ENCODE measurements at regions not wholly inside any gene's neighbourhood (a gene's known extent, or its start where the extent isn't known, plus 50 kb on each side); places are given as distances from the start of the nearest gene placed in this dataset.

- DNase-seq (ENCODE audit: extremely low read depth, low read depth, low spot score): no peak
Measured at GRCh38 chr13:90526711-90527110, 820.8 kb upstream of the MIR17HG start.

- no peak for DNase-seq (ENCODE audit: extremely low read depth, low read depth, low spot score)
Measured at GRCh38 chr13:90531744-90532143, 815.7 kb upstream of the MIR17HG start.

- no peak for DNase-seq (ENCODE audit: extremely low read depth, low read depth, low spot score)
Measured at GRCh38 chr13:90532861-90533492, 814.5 kb upstream of the MIR17HG start.

- DNase-seq (ENCODE audit: extremely low read depth, low read depth, low spot score): no peak
Measured at GRCh38 chr13:90533866-90534265, 813.6 kb upstream of the MIR17HG start.

DNA sequence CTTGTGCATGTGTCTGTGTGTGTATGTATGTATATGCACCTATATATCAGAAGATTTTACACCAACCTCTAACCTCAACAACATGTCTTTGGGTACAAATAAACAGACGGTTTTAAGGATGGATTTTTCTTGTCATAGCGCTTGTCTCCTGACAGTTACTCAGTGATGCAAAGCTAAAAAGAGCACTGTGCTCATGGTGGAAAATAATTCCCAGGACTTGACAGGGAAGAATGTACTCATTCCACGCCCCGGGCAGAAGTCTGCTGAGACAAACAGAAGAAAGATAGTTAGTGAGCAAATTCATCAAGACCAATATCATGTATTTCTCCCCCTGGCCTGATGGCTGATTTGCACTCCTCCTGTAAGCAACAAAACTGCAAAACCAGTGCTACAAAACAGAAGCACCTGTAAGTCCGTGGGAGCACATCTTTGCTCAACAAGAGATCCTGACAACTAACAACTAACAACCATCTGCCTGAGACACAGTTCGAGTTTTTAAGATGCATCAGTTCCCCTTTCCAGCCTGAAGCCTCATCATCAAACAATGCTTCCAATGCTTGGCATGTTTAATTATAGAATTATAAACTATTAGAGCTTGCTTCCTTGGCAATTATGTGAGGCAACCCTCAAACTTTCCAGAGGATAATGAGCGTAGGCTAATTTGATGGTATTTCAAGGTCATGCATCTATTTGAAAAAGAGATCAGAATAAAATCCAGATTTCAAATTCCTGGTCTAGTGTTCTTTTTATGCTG is 812.7 kb upstream of the MIR17HG start:
- no peak for DNase-seq (ENCODE audit: extremely low read depth, low read depth, low spot score)

GRCh38 chr13:90535421-90535820 is 812.1 kb upstream of the MIR17HG start:
- DNase-seq (ENCODE audit: extremely low read depth, low read depth, low spot score): no peak

- DNase-seq (ENCODE audit: extremely low read depth, low read depth, low spot score): no peak
Measured at GRCh38 chr13:90538063-90538462, 809.4 kb upstream of the MIR17HG start.

- DNase-seq (ENCODE audit: extremely low read depth, low read depth, low spot score): no peak
Measured at GRCh38 chr13:90541346-90541745, 806.1 kb upstream of the MIR17HG start.

DNA sequence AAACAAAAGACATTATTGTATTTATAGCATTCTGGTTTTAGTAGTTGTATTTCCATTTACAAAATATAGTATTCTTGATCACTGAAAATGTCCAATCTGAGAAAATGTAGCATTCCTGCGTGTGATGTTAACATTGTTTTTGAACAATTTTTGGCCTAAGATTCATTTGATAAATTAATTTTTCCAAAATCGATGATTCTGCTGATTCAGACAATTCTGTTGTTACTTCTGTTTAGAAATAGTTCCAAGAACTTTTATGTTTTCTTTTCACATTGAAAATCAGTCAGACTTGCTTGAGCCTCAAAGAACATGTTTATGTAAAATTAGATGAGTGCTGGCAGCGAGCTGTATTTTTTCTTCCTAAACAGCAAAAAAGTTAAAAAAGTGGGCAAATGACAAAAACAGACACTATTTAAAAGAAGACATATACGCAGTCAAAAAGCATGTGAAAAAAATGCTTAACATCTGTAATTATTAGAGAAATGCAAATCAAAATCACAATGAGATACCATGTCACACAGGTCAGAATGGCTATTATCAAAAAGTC is 804.5 kb upstream of the MIR17HG start:
- DNase-seq (ENCODE audit: extremely low read depth, low read depth, low spot score): no peak

DNA sequence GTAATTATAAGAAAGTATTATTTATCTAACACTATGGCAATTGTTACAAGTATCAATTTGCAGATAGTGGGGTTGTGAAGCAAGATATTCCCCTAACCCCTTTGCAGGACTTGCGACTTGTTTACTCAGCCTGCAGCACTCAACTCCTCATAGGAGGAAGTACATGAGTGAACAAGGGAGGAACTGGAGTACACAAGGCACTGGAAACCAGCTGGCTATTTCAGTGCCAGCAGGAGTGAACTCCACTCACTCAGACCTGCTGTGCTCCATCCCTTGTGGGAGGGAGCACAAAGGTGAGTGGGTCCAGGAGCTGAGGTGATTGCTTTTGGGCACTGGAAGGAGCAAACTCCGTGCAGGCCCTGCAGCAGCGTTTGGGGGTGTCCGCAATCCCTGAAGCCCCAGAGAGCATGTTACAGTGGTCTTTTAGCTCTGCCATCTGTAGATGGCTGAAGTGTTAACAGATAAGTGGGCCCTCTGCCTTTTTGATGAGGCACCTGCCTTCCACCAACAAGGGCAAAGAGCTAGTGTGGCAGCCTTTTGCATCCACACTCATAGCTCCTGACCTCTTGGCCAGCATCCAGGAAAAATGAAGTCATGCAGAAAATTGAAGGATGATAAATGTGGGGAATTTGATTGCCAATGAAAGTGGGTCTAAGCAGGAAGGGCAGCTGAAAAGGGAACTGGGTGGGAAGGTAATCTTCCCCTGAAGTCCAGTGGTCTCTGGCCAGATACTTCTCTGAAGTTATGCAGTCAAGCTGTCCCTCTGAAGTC is 802.2 kb upstream of the MIR17HG start:
- no peak for DNase-seq (ENCODE audit: extremely low read depth, low read depth, low spot score)

- no peak for DNase-seq (ENCODE audit: extremely low read depth, low read depth, low spot score)
Measured at GRCh38 chr13:90547272-90547790, 800.2 kb upstream of the MIR17HG start.

- no peak for DNase-seq (ENCODE audit: extremely low read depth, low read depth, low spot score)
Measured at GRCh38 chr13:90551253-90551652, 796.2 kb upstream of the MIR17HG start.

GRCh38 chr13:90552702-90553101 is 794.8 kb upstream of the MIR17HG start:
- DNase-seq (ENCODE audit: extremely low read depth, low read depth, low spot score): no peak

- DNase-seq (ENCODE audit: extremely low read depth, low read depth, low spot score): no peak
Measured at GRCh38 chr13:90553159-90553558, 794.3 kb upstream of the MIR17HG start.

- no peak for DNase-seq (ENCODE audit: extremely low read depth, low read depth, low spot score)
Measured at GRCh38 chr13:90557626-90558025, 789.9 kb upstream of the MIR17HG start.

- no peak for DNase-seq (ENCODE audit: extremely low read depth, low read depth, low spot score)
Measured at GRCh38 chr13:90562443-90562842, 785.0 kb upstream of the MIR17HG start.

- DNase-seq (ENCODE audit: extremely low read depth, low read depth, low spot score): no peak
Measured at GRCh38 chr13:90564096-90564495, 783.4 kb upstream of the MIR17HG start.

GRCh38 chr13:90564566-90564965 is 782.9 kb upstream of the MIR17HG start:
- no peak for DNase-seq (ENCODE audit: extremely low read depth, low read depth, low spot score)

GRCh38 chr13:90565985-90566713 is 781.3 kb upstream of the MIR17HG start:
- no peak for DNase-seq (ENCODE audit: extremely low read depth, low read depth, low spot score)

- no peak for DNase-seq (ENCODE audit: extremely low read depth, low read depth, low spot score)
Measured at GRCh38 chr13:90568165-90568564, 779.3 kb upstream of the MIR17HG start.

DNA sequence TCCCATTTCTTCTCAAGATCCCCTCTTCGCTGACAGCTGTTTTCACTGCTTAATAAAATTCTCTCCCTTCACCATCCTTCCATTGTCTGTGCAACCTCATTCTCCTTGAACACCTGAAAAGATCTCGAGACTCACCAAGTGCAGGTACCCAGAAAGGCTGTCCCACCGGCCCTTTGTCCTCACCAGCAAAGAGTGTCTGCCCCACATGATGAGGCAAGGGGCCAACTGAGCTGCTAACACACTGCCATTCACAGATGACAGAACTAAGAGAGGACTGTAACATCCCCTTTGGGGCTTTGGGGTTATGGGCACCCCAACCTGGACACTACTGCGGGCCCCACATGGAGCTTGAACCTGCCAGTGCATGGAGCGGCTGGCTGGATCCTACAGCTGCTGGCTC is 771.4 kb upstream of the MIR17HG start:
- DNase-seq (ENCODE audit: extremely low read depth, low read depth, low spot score): no peak

Data from glomerular endothelial cell (primary cell).